ENCODE measurements at regions not wholly inside any gene's neighbourhood (a gene's known extent, or its start where the extent isn't known, plus 50 kb on each side); places are given as distances from the start of the nearest gene placed in this dataset.

DNA sequence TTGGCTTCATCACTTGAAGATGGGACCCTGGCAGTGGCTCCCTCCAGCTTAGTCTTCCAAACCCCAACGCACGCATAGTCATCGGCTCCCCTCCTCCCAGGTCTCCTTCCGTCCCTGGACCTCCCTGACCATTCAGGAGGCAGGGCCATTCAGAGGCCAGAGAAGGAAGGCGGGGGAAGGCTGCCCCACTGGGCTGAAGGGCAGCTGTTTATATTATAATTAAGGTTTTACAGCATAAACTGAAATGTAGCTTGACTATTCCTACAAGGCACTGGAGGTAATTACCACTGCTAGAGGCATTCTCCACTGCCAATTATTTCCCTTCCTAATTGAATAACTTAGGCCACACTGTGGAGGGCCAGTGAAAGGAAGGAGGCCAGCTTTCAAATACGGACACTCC, 170.6 kb upstream of the PROX1 start:
- TF ChIP-seq CEBPB (IDR thresholded peaks at IDR 0.05; ENCODE audit: low read depth, low read length) (no peak), POLR2A (IDR thresholded peaks at IDR 0.05; ENCODE audit: low read depth, low read length) (no peak), BHLHE40 (IDR thresholded peaks at IDR 0.05; ENCODE audit: low read depth, low read length) (no peak), RCOR1 (IDR thresholded peaks at IDR 0.05; ENCODE audit: insufficient replicate concordance, low read length) (no peak), RAD21 (IDR thresholded peaks at IDR 0.05; ENCODE audit: low read length) (no peak), MXI1 (IDR thresholded peaks at IDR 0.05; ENCODE audit: borderline replicate concordance, low read depth, low read length) (no peak), RFX5 (IDR thresholded peaks at IDR 0.05; ENCODE audit: low read depth, low read length) (no peak), SMC3 (IDR thresholded peaks at IDR 0.05; ENCODE audit: low read depth, low read length) (no peak)
- TF ChIP-seq, protein P1, sequence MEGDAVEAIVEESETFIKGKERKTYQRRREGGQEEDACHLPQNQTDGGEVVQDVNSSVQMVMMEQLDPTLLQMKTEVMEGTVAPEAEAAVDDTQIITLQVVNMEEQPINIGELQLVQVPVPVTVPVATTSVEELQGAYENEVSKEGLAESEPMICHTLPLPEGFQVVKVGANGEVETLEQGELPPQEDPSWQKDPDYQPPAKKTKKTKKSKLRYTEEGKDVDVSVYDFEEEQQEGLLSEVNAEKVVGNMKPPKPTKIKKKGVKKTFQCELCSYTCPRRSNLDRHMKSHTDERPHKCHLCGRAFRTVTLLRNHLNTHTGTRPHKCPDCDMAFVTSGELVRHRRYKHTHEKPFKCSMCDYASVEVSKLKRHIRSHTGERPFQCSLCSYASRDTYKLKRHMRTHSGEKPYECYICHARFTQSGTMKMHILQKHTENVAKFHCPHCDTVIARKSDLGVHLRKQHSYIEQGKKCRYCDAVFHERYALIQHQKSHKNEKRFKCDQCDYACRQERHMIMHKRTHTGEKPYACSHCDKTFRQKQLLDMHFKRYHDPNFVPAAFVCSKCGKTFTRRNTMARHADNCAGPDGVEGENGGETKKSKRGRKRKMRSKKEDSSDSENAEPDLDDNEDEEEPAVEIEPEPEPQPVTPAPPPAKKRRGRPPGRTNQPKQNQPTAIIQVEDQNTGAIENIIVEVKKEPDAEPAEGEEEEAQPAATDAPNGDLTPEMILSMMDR (conservative IDR thresholded peaks at IDR 0.05; ENCODE audit: low read depth, low read length), result no peak
- TF ChIP-seq, protein P2, sequence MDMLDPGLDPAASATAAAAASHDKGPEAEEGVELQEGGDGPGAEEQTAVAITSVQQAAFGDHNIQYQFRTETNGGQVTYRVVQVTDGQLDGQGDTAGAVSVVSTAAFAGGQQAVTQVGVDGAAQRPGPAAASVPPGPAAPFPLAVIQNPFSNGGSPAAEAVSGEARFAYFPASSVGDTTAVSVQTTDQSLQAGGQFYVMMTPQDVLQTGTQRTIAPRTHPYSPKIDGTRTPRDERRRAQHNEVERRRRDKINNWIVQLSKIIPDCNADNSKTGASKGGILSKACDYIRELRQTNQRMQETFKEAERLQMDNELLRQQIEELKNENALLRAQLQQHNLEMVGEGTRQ (IDR thresholded peaks at IDR 0.05; ENCODE audit: low read depth, low read length), result no peak

Data from IMR-90 (cell line).